B cell (primary cell): ENCODE measurements at regions not wholly inside any gene's neighbourhood (a gene's known extent, or its start where the extent isn't known, plus 50 kb on each side); places are given as distances from the start of the nearest gene placed in this dataset.

ENCODE experiments used
- ATAC-seq: fragments of 200-7000 bp; cut with Tn5 transposase; one replicate; pipeline ENCODE4 v1.10.0; 2021; ENCODE audit warnings: low read depth, mild to moderate bottlenecking, moderate number of reproducible peaks, moderate library complexity
- CTCF ChIA-PET: fragments of 350-600 bp; sonication (Branson Sonifier 250); formaldehyde crosslinking; loops from one replicate; lab custom pipeline; 2021; ENCODE audit warnings: antibody characterized with exemption, inconsistent platforms; lab: Charles Lee
- POLR2A ChIA-PET: fragments of 350-600 bp; sonication (Branson Sonifier 250); formaldehyde crosslinking; loops from one replicate; lab custom pipeline; 2021; ENCODE audit warnings: antibody characterized with exemption; lab: Charles Lee
- DNase-seq: peaks from one replicate; pipeline ENCODE4 v3.0.0; 2013
- H2AFZ ChIP-seq: 2 replicates; pipeline ENCODE4 v1.6.1; 2012; ENCODE audit warnings: mild to moderate bottlenecking, low read depth, low read length; ENCODE audit not compliant: insufficient read depth, poor library complexity, severe bottlenecking
- H3K27ac ChIP-seq, 2 donors: 1 replicate in 1 of 2; 2 replicates in 1 of 2; pipeline ENCODE4 v1.5.1; 2012 to 2013; ENCODE audit warnings: low read length in 2 of 2, mild to moderate bottlenecking in 2 of 2, moderate library complexity in 1 of 2
- H3K27me3 ChIP-seq, 4 experiments: fragments of 200-600 bp in 1 of 4; sonication (generic) in 1 of 4; replicated peaks in 1 of 4; 1 replicate in 2 of 4; 2 replicates in 2 of 4; pipeline versions ENCODE4 v1.6.1 to v1.7.0; 2013 to 2016; ENCODE audit warnings: low read length in 3 of 4, mild to moderate bottlenecking in 2 of 4, mixed read lengths in 1 of 4, moderate library complexity in 1 of 4; ENCODE audit not compliant: insufficient read depth in 4 of 4, control insufficient read depth in 3 of 4; ENCODE audit errors: control extremely low read depth in 1 of 4
- H3K36me3 ChIP-seq, 2 experiments: replicated peaks in 1 of 2; 1 replicate in 1 of 2; 2 replicates in 1 of 2; pipeline versions ENCODE4 v1.6.1 to v1.7.1; 2013; ENCODE audit warnings: low read length in 1 of 2; ENCODE audit not compliant: insufficient read depth in 2 of 2, control insufficient read depth in 1 of 2; ENCODE audit errors: control extremely low read depth in 1 of 2, extremely low read depth in 1 of 2
- H3K4me1 ChIP-seq, 2 donors: fragments of 200-600 bp in 1 of 2; sonication (generic) in 1 of 2; 1 replicate in 1 of 2; 2 replicates in 1 of 2; pipeline versions ENCODE4 v1.5.1 to v1.6.1; 2013 to 2017; ENCODE audit warnings: low read length in 2 of 2; ENCODE audit not compliant: control insufficient read depth in 2 of 2, insufficient read depth in 2 of 2
- H3K4me2 ChIP-seq: replicated peaks from 2 replicates; pipeline ENCODE3; 2012; ENCODE audit warnings: mild to moderate bottlenecking, low read depth, low read length; ENCODE audit not compliant: poor library complexity, severe bottlenecking
- H3K4me3 ChIP-seq, 5 experiments: fragments of 200-600 bp in 1 of 5; sonication (generic) in 1 of 5; 1 replicate in 3 of 5; 2 replicates in 2 of 5; pipeline versions ENCODE4 v1.5.1 to v1.7.0; 2011 to 2016; ENCODE audit warnings: low read length in 4 of 5, mild to moderate bottlenecking in 4 of 5, low read depth in 2 of 5, control low read depth in 1 of 5, moderate library complexity in 1 of 5; ENCODE audit not compliant: insufficient read depth in 1 of 5; ENCODE audit errors: control extremely low read depth in 1 of 5, extremely low read depth in 1 of 5
- H3K79me2 ChIP-seq: fragments of 200-600 bp; sonication (generic); one replicate; pipeline ENCODE4 v1.6.0; 2016; ENCODE audit warnings: low read length; ENCODE audit not compliant: control insufficient read depth, insufficient read depth
- H3K9ac ChIP-seq: fragments of 200-600 bp; sonication (generic); 2 replicates; pipeline ENCODE4 v1.6.1; 2017; ENCODE audit warnings: mild to moderate bottlenecking, low read length, moderate library complexity
- H3K9me3 ChIP-seq, 3 donors: one replicate each; pipeline versions ENCODE4 v1.6.1 to v1.7.1; 2013; ENCODE audit warnings: low read length in 2 of 3; ENCODE audit not compliant: control insufficient read depth in 2 of 3, insufficient read depth in 1 of 3; ENCODE audit errors: control extremely low read depth in 1 of 3
- H4K20me1 ChIP-seq: 2 replicates; pipeline ENCODE4 v1.6.0; 2012; ENCODE audit warnings: mild to moderate bottlenecking, low read length; ENCODE audit not compliant: insufficient read depth, control insufficient read depth, poor library complexity, severe bottlenecking
- H3K27ac Mint-ChIP-seq: one replicate; pipeline ENCODE4 v1.8.0; 2021; ENCODE audit warnings: mixed read lengths
- H3K27me3 Mint-ChIP-seq: one replicate; pipeline ENCODE4 v1.8.0; 2021; ENCODE audit warnings: mixed read lengths
- H3K4me1 Mint-ChIP-seq: one replicate; pipeline ENCODE4 v1.8.0; 2021; ENCODE audit warnings: mixed read lengths
- H3K4me3 Mint-ChIP-seq: one replicate; pipeline ENCODE4 v1.8.0; 2021; ENCODE audit warnings: mixed read lengths
- H3K9me3 Mint-ChIP-seq: one replicate; pipeline ENCODE4 v1.8.0; 2022; ENCODE audit warnings: mixed read lengths; ENCODE audit not compliant: insufficient read depth
- EZH2 ChIP-seq: IDR thresholded peaks from 2 replicates; pipeline ENCODE4 v1.6.1; 2012; ENCODE audit warnings: borderline replicate concordance, low read depth, mild to moderate bottlenecking, moderate library complexity, low read length; ENCODE audit not compliant: insufficient read depth, poor library complexity, severe bottlenecking
- WGBS: methylation state at CpG from one replicate; pipeline ENCODE4 v1.1.5; 2013; ENCODE audit warnings: missing lambda C conversion rate; ENCODE audit not compliant: insufficient coverage; 5-methylcytosine and 5-hydroxymethylcytosine counted together
- intact Hi-C: fragments of 100-400 bp; cut with micrococcal nuclease; formaldehyde crosslinking; loops from one replicate; pipeline ENCODE4 v1.10.0; 2022
- TF ChIP-seq, protein P1 (sequence below): fragments of 200-600 bp; IDR thresholded peaks from one replicate; pipeline ENCODE4 v1.8.0; 2022; ENCODE audit warnings: antibody characterized with exemption, mild to moderate bottlenecking

DNA sequence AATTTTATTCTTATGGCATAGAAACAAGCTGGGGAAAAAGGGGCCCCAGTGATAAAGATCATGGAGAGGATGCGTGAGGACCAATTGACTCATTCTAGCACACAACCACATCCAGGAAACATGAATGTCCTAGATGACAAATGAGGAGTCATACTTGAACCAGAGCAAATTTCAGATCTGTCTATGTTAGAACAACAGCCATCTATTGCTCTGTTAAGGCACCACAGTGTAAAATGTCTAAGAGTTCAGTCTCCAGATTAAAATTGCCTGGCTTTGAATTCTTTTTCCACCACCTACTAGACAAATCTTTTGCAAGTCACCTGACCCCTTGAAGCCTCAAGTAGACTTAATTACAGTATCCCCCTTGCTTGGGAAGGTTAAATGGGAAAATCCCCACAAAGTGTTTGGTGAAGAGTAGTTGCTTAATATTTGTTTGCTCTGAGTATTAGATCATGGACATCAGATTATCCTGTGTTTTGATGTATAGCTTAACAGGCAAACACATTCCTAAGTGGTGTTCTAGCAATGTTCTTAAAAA, 258.7 kb upstream of the TGFBR2 start:
- H3K36me3 ChIP-seq: no peaks in the 10 kb centered on the region
- no peak overlapping the region for H3K4me3 Mint-ChIP-seq
- H3K27me3 Mint-ChIP-seq: peaks cover 22% of the 10 kb centered on the region
- ChIA-PET POLR2A (no interaction called here), CTCF (interaction anchor here (0.6 kb wide), 1 partner anchor 386 kb away, joined by 3 read pairs; no protein-coding TSS in a partner anchor)
- peaks cover under 1% of the 10 kb centered on the region in 2 donors for H3K4me1 ChIP-seq
- H3K4me1 Mint-ChIP-seq: no peaks in the 10 kb centered on the region
- H3K27ac Mint-ChIP-seq: no peak overlapping the region
- H3K4me2 ChIP-seq: no peak overlapping the region
- no peaks in the 10 kb centered on the region for H3K9me3 Mint-ChIP-seq
- H3K4me3 ChIP-seq: no peak overlapping the region
- no peak overlapping the region for H2AFZ ChIP-seq
- H3K9ac ChIP-seq: no peak overlapping the region
- H3K27me3 ChIP-seq: peaks cover 0 to 16% (median 6%) of the 10 kb centered on the region in 4 experiments
- ATAC-seq (no peak), DNase-seq (no peak)
- H3K9me3 ChIP-seq: no peaks in the 10 kb centered on the region
- no CpG with 5 or more reads among the region's 1 CpG for WGBS
- intact Hi-C loops: no loop called here
- TF ChIP-seq, protein P1, sequence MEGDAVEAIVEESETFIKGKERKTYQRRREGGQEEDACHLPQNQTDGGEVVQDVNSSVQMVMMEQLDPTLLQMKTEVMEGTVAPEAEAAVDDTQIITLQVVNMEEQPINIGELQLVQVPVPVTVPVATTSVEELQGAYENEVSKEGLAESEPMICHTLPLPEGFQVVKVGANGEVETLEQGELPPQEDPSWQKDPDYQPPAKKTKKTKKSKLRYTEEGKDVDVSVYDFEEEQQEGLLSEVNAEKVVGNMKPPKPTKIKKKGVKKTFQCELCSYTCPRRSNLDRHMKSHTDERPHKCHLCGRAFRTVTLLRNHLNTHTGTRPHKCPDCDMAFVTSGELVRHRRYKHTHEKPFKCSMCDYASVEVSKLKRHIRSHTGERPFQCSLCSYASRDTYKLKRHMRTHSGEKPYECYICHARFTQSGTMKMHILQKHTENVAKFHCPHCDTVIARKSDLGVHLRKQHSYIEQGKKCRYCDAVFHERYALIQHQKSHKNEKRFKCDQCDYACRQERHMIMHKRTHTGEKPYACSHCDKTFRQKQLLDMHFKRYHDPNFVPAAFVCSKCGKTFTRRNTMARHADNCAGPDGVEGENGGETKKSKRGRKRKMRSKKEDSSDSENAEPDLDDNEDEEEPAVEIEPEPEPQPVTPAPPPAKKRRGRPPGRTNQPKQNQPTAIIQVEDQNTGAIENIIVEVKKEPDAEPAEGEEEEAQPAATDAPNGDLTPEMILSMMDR: no peak
- no peak for TF ChIP-seq EZH2
- no peak overlapping the region for H3K27ac ChIP-seq
- H3K79me2 ChIP-seq: no peaks in the 10 kb centered on the region
- no peaks in the 10 kb centered on the region for H4K20me1 ChIP-seq

DNA sequence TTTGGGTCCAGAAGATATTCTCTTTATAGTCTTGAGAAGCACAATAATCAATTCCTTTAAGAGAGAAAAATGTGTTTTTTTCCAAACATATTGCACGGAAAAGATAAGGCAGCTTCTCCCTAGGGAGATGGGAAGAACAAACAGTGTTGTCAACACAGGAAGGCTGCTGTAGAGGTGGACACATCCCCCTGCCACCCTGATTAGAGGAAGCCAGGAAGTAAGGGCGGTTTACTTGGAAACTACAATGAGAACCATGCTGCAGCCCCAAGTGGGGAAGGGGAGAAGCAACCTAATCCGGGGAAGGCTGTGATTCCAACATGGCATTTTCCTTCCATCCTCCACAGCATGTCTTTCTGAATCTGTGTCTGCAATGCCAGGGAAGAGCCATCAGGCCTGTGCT, 256.9 kb upstream of the TGFBR2 start:
- H3K79me2 ChIP-seq: no peaks in the 10 kb centered on the region
- H3K9me3 ChIP-seq: no peaks in the 10 kb centered on the region
- no peak overlapping the region for H3K9ac ChIP-seq
- Mint-ChIP-seq H3K27ac (no peak overlapping the region), H3K9me3 (no peaks in the 10 kb centered on the region), H3K4me1 (peaks cover 13% of the 10 kb centered on the region), H3K4me3 (no peak overlapping the region), H3K27me3 (peaks cover 25% of the 10 kb centered on the region)
- no peak for TF ChIP-seq EZH2
- POLR2A ChIA-PET: interaction anchor here (0.6 kb wide), 1 partner anchor 264 kb away, joined by 3 read pairs; no protein-coding TSS in a partner anchor
- H3K4me1 ChIP-seq: peaks cover 15 to 16% of the 10 kb centered on the region in 2 donors
- H3K27ac ChIP-seq: no peak overlapping the region
- intact Hi-C loops: no loop called here
- CTCF ChIA-PET: no interaction called here
- H3K4me2 ChIP-seq: no peak overlapping the region
- WGBS: 86% methylated on average over 1 of the region's 3 CpGs
- H3K27me3 ChIP-seq: peaks cover 0 to 19% (median 8%) of the 10 kb centered on the region in 4 experiments
- H3K36me3 ChIP-seq: no peaks in the 10 kb centered on the region
- no peak for DNase-seq
- H4K20me1 ChIP-seq: no peaks in the 10 kb centered on the region
- no peak overlapping the region for H3K4me3 ChIP-seq
- no peak for ATAC-seq
- H2AFZ ChIP-seq: no peak overlapping the region
